Transverse colon (tissue), 4 donors: ENCODE measurements at regions not wholly inside any gene's neighbourhood (a gene's known extent, or its start where the extent isn't known, plus 50 kb on each side); places are given as distances from the start of the nearest gene placed in this dataset.

Experiments used
- DNase-seq: peaks from one replicate; pipeline ENCODE4 v3.0.0-alpha.2; 2019
- H3K27ac ChIP-seq, 4 donors: fragments of 200-600 bp; sonication (generic); 2 replicates each; pipeline ENCODE4 v1.5.1; 2016 to 2018; ENCODE audit warnings: inconsistent platforms in 4 of 4
- H3K27me3 ChIP-seq: fragments of 200-600 bp; sonication (generic); 2 replicates; pipeline ENCODE4 v1.5.1; 2017; ENCODE audit warnings: inconsistent platforms
- H3K36me3 ChIP-seq, 4 donors: fragments of 200-600 bp; sonication (generic); 2 replicates each; pipeline ENCODE4 v1.5.1; 2017 to 2019; ENCODE audit warnings: inconsistent platforms in 4 of 4
- H3K4me1 ChIP-seq, 4 donors: fragments of 200-600 bp; sonication (generic); 2 replicates each; pipeline ENCODE4 v1.5.1; 2017 to 2020; ENCODE audit warnings: inconsistent platforms in 4 of 4
- H3K4me3 ChIP-seq, 4 donors: fragments of 200-600 bp; sonication (generic); 1 replicate in 1 of 4; 2 replicates in 3 of 4; pipeline versions ENCODE4 v1.5.1 to v1.6.1; 2017 to 2019; ENCODE audit warnings: inconsistent platforms in 4 of 4
- H3K9me3 ChIP-seq, 2 donors: fragments of 200-600 bp; sonication (generic); 2 replicates each; pipeline ENCODE4 v1.5.1; 2017 to 2019; ENCODE audit warnings: inconsistent platforms in 2 of 2
- CTCF ChIP-seq, 5 experiments: fragments of 200-600 bp in 3 of 5; fragments of 450-650 bp in 2 of 5; sonication (generic) in 3 of 5; IDR thresholded peaks; 1 replicate in 2 of 5; 2 replicates in 3 of 5; pipeline ENCODE4 v1.5.1; 2016 to 2017; ENCODE audit warnings: antibody characterized with exemption in 5 of 5, inconsistent platforms in 3 of 5, mild to moderate bottlenecking in 2 of 5, moderate library complexity in 1 of 5
- EP300 ChIP-seq: sonication (generic); formaldehyde crosslinking; IDR thresholded peaks from one replicate; pipeline ENCODE4 v1.6.1; 2017; ENCODE audit warnings: antibody characterized with exemption, low read depth
- POLR2A ChIP-seq: fragments of 450-650 bp; IDR thresholded peaks from one replicate; pipeline ENCODE4 v1.6.1; 2016; ENCODE audit warnings: antibody characterized with exemption, mild to moderate bottlenecking, moderate library complexity
- POLR2AphosphoS5 ChIP-seq, 3 donors: sonication (generic); formaldehyde crosslinking; IDR thresholded peaks; one replicate each; pipeline ENCODE4 v1.6.1; 2016; ENCODE audit warnings: antibody characterized with exemption in 3 of 3
- WGBS, 2 donors: methylation state at CpG; one replicate each; pipeline ENCODE4 v1.1.5; 2018; ENCODE audit warnings: low coverage in 1 of 2; 5-methylcytosine and 5-hydroxymethylcytosine counted together
- in situ Hi-C, 4 donors: fragments of 200-750 bp; cut with MboI; loops; one replicate each; pipeline versions ENCODE4 v1.15.0 to v1.15.1; 2017; ENCODE audit warnings: low sequenced_read_pairs in 3 of 4, low pct_ligation_motif_present in 1 of 4, low pct_unique_long_range_greater_than_20kb in 1 of 4
- intact Hi-C: fragments of 100-400 bp; cut with DNase I; formaldehyde crosslinking; loops from one replicate; pipeline ENCODE4 v1.15.1; 2023; ENCODE audit warnings: low total_unique reads

GRCh38 chr4:107269175-107269574 is 233.1 kb upstream of the DKK2 start:
- intact Hi-C loops (no loop called here), in situ Hi-C loops (no loop called here)
- 90% methylated on average over 2 of the region's 2 CpGs; no CpG with 5 or more reads in 1 of the 2 donors for WGBS, 2 donors
- H3K4me1 ChIP-seq: no peaks in the 10 kb centered on the region
- H3K9me3 ChIP-seq: no peaks in the 10 kb centered on the region
- DNase-seq: no peak
- H3K4me3 ChIP-seq: no peak overlapping the region
- no peak for TF ChIP-seq POLR2AphosphoS5 (IDR thresholded peaks at IDR 0.05)
- TF ChIP-seq POLR2A: no peak
- no peak for TF ChIP-seq CTCF (IDR thresholded peaks at IDR 0.05)
- no peak for TF ChIP-seq EP300
- H3K27ac ChIP-seq: no peak overlapping the region
- H3K36me3 ChIP-seq: no peaks in the 10 kb centered on the region
- H3K27me3 ChIP-seq: no peaks in the 10 kb centered on the region

- Histone ChIP-seq H3K4me1 (no peaks in the 10 kb centered on the region), H3K4me3 (no peak overlapping the region), H3K27me3 (no peaks in the 10 kb centered on the region), H3K36me3 (no peaks in the 10 kb centered on the region), H3K27ac (no peak overlapping the region), H3K9me3 (no peaks in the 10 kb centered on the region)
- in situ Hi-C loops: no loop called here
- no peak for DNase-seq
- TF ChIP-seq POLR2AphosphoS5 (IDR thresholded peaks at IDR 0.05) (no peak), EP300 (no peak), POLR2A (no peak), CTCF (IDR thresholded peaks at IDR 0.05) (no peak)
- WGBS, 2 donors: 47 to 73% methylated on average over 3 to 6 of the region's 6 CpGs
- intact Hi-C loops: no loop called here
Observed at GRCh38 chr4:107265859-107266258, 229.7 kb upstream of the DKK2 start.

- no peak overlapping the region for H3K4me3 ChIP-seq
- no peak overlapping the region for H3K27ac ChIP-seq
- H3K4me1 ChIP-seq: no peaks in the 10 kb centered on the region
- H3K36me3 ChIP-seq: no peaks in the 10 kb centered on the region
- intact Hi-C loops (no loop called here), in situ Hi-C loops (no loop called here)
- 74 to 75% methylated on average over 3 of the region's 3 CpGs for WGBS, 2 donors
- no peaks in the 10 kb centered on the region for H3K9me3 ChIP-seq
- no peak for DNase-seq
- TF ChIP-seq CTCF (IDR thresholded peaks at IDR 0.05) (no peak), POLR2AphosphoS5 (IDR thresholded peaks at IDR 0.05) (no peak)
- no peaks in the 10 kb centered on the region for H3K27me3 ChIP-seq
Observed at GRCh38 chr4:107261241-107261874, 225.2 kb upstream of the DKK2 start.

- Histone ChIP-seq H3K9me3 (no peaks in the 10 kb centered on the region), H3K27ac (no peak overlapping the region), H3K27me3 (no peaks in the 10 kb centered on the region), H3K4me3 (no peak overlapping the region), H3K4me1 (no peaks in the 10 kb centered on the region), H3K36me3 (no peaks in the 10 kb centered on the region)
- WGBS, 2 donors: 80 to 94% methylated on average over 2 of the region's 2 CpGs
- TF ChIP-seq EP300 (no peak), POLR2AphosphoS5 (IDR thresholded peaks at IDR 0.05) (no peak), POLR2A (no peak), CTCF (IDR thresholded peaks at IDR 0.05) (no peak)
- intact Hi-C loops (no loop called here), in situ Hi-C loops (no loop called here)
- no peak for DNase-seq
Observed at GRCh38 chr4:107258359-107258758, 222.2 kb upstream of the DKK2 start.
